Psoas muscle (tissue), 7 donors: ENCODE measurements at regions not wholly inside any gene's neighbourhood (a gene's known extent, or its start where the extent isn't known, plus 50 kb on each side); places are given as distances from the start of the nearest gene placed in this dataset.

Experiments used
- ATAC-seq, 4 donors: fragments of 200-7000 bp; cut with Tn5 transposase; one replicate each; pipeline ENCODE4 v1.9.1; 2020; ENCODE audit warnings: moderate library complexity in 3 of 4, mild to moderate bottlenecking in 2 of 4
- DNase-seq, 2 donors: peaks; one replicate each; pipeline ENCODE4 v3.0.0-alpha.2; 2020
- H3K27ac ChIP-seq: fragments of 200-600 bp; one replicate; pipeline ENCODE4 v1.8.0; 2022
- H3K27me3 ChIP-seq, 3 donors: fragments of 200-600 bp in 1 of 3; one replicate each; pipeline versions ENCODE4 v1.6.1 to v1.8.0; 2013 to 2022; ENCODE audit warnings: low read length in 2 of 3, mild to moderate bottlenecking in 2 of 3, moderate library complexity in 1 of 3; ENCODE audit not compliant: insufficient read depth in 3 of 3
- H3K36me3 ChIP-seq, 2 donors: fragments of 200-600 bp in 1 of 2; one replicate each; pipeline versions ENCODE4 v1.6.1 to v1.8.0; 2013 to 2022; ENCODE audit warnings: low read depth in 1 of 2, mild to moderate bottlenecking in 1 of 2, moderate library complexity in 1 of 2; ENCODE audit not compliant: insufficient read depth in 1 of 2
- H3K4me1 ChIP-seq: fragments of 200-600 bp; one replicate; pipeline ENCODE4 v1.8.0; 2022
- H3K4me3 ChIP-seq: fragments of 200-600 bp; one replicate; pipeline ENCODE4 v1.8.0; 2022; ENCODE audit warnings: mild to moderate bottlenecking
- H3K9me3 ChIP-seq: fragments of 200-600 bp; one replicate; pipeline ENCODE4 v1.8.0; 2022
- CTCF ChIP-seq: fragments of 200-600 bp; IDR thresholded peaks from one replicate; pipeline ENCODE4 v1.8.0; 2022; ENCODE audit warnings: antibody characterized with exemption
- WGBS, 3 donors: extraction: QIAGEN DNeasy Blood & Tissue Kit; methylation state at CpG; one replicate each; pipeline versions ENCODE4 v1.1.6 to v1.1.7; 2013; 5-methylcytosine and 5-hydroxymethylcytosine counted together
- intact Hi-C, 2 donors: fragments of 100-400 bp; cut with DNase I; formaldehyde crosslinking; loops; one replicate each; pipeline versions ENCODE4 v1.11.0 to v1.14.2; 2022
- donor health status: healthy with polysubstance abuse.
- donor health status: DM: no; HTN: no; CAD: no; lungs with moderate emphysema.
- donor health status: Bipolar disorder and iron deficiency.
- donor health status: healthy.
- donor health status: DM: yes; HTN: yes; CAD: no.
- donor health status: DM: no; HTN: no; CAD: no.
- donor health status: DM: yes; HTN: yes; CAD: no.

GRCh38 chr10:6978187-6978627 is 398.1 kb upstream of the PRKCQ start:
- Histone ChIP-seq H3K36me3 (no peaks in the 10 kb centered on the region), H3K9me3 (no peaks in the 10 kb centered on the region)
- no peak for TF ChIP-seq CTCF

GRCh38 chr10:6977398-6978186 is 397.5 kb upstream of the PRKCQ start:
- DNase-seq (no peak), ATAC-seq (no peak)
- intact Hi-C loops, result no loop called here
- Histone ChIP-seq H3K4me1 (no peaks in the 10 kb centered on the region), H3K36me3 (no peaks in the 10 kb centered on the region), H3K4me3 (no peak overlapping the region), H3K27ac (no peak overlapping the region), H3K9me3 (no peaks in the 10 kb centered on the region), H3K27me3 (no peaks in the 10 kb centered on the region)
- 52 to 64% (median 56%) methylated on average over 12 of the region's 12 CpGs for whole genome bisulfite sequencing, 3 donors
- no peak for TF ChIP-seq CTCF

More at GRCh38 chr10:6978187-6978627, 398.1 kb upstream of the PRKCQ start:
- H3K4me1 ChIP-seq, result no peaks in the 10 kb centered on the region
- DNase-seq (no peak), ATAC-seq (no peak)
- no peak overlapping the region for H3K4me3 ChIP-seq
- 28 to 49% (median 29%) methylated on average over 5 of the region's 5 CpGs for WGBS, 3 donors
- no peaks in the 10 kb centered on the region for H3K27me3 ChIP-seq
- H3K27ac ChIP-seq, result no peak overlapping the region
- intact Hi-C loops, result no loop called here

GRCh38 chr10:6973899-6974298 is 393.8 kb upstream of the PRKCQ start:
- WGBS, 3 donors, result 70 to 77% (median 74%) methylated on average over 7 of the region's 7 CpGs

GRCh38 chr10:6972226-6972625 is 392.1 kb upstream of the PRKCQ start:
- no peaks in the 10 kb centered on the region for H3K4me1 ChIP-seq
- DNase-seq (no peak), ATAC-seq (no peak)
- no peaks in the 10 kb centered on the region for H3K9me3 ChIP-seq
- intact Hi-C loops, result no loop called here
- WGBS, 3 donors, result 36 to 50% (median 40%) methylated on average over 6 of the region's 6 CpGs
- no peak overlapping the region for H3K4me3 ChIP-seq
- H3K27ac ChIP-seq, result no peak overlapping the region
- no peaks in the 10 kb centered on the region for H3K36me3 ChIP-seq
- no peaks in the 10 kb centered on the region for H3K27me3 ChIP-seq
- no peak for TF ChIP-seq CTCF

More at GRCh38 chr10:6973899-6974298, 393.8 kb upstream of the PRKCQ start:
- no peaks in the 10 kb centered on the region for H3K9me3 ChIP-seq
- ATAC-seq (no peak), DNase-seq (no peak)
- H3K36me3 ChIP-seq, result no peaks in the 10 kb centered on the region
- TF ChIP-seq CTCF, result no peak
- no peak overlapping the region for H3K27ac ChIP-seq
- intact Hi-C loops, result no loop called here
- no peaks in the 10 kb centered on the region for H3K27me3 ChIP-seq
- no peak overlapping the region for H3K4me3 ChIP-seq
- no peaks in the 10 kb centered on the region for H3K4me1 ChIP-seq

GRCh38 chr10:6969659-6970058 is 389.6 kb upstream of the PRKCQ start:
- H3K27ac ChIP-seq, result no peak overlapping the region
- no peak for TF ChIP-seq CTCF
- H3K4me1 ChIP-seq, result no peaks in the 10 kb centered on the region
- H3K36me3 ChIP-seq, result no peaks in the 10 kb centered on the region
- H3K4me3 ChIP-seq, result no peak overlapping the region
- DNase-seq (no peak), ATAC-seq (no peak)
- intact Hi-C loops, result no loop called here
- no peaks in the 10 kb centered on the region for H3K9me3 ChIP-seq
- no peaks in the 10 kb centered on the region for H3K27me3 ChIP-seq
- WGBS, 3 donors, result 74 to 85% (median 81%) methylated on average over 4 of the region's 4 CpGs
